Progenitor cell of endocrine pancreas (in vitro differentiated cells): ENCODE measurements at regions not wholly inside any gene's neighbourhood (a gene's known extent, or its start where the extent isn't known, plus 50 kb on each side); places are given as distances from the start of the nearest gene placed in this dataset.
A peak's percentile ranks its signal among the peaks of the same experiment; 100 is the strongest.

Experiments
- DNase-seq: peaks from one replicate; pipeline ENCODE4 v3.0.0; 2021; ENCODE audit warnings: low spot score; ENCODE audit not compliant: unreplicated experiment
- H3K27ac Mint-ChIP-seq: 2 replicates; pipeline ENCODE4 v1.8.0; 2021; ENCODE audit warnings: mild to moderate bottlenecking, moderate library complexity, mixed read lengths
- H3K27me3 Mint-ChIP-seq: 2 replicates; pipeline ENCODE4 v1.8.0; 2021; ENCODE audit warnings: mixed read lengths
- H3K36me3 Mint-ChIP-seq: 2 replicates; pipeline ENCODE4 v1.8.0; 2022; ENCODE audit warnings: mixed read lengths; ENCODE audit not compliant: insufficient read depth
- H3K4me1 Mint-ChIP-seq: 2 replicates; pipeline ENCODE4 v1.8.0; 2021; ENCODE audit warnings: low read depth, mixed read lengths
- H3K4me3 Mint-ChIP-seq: 2 replicates; pipeline ENCODE4 v1.8.0; 2021; ENCODE audit warnings: low read depth, mild to moderate bottlenecking, moderate library complexity, mixed read lengths
- H3K9me3 Mint-ChIP-seq: 2 replicates; pipeline ENCODE4 v1.8.0; 2021; ENCODE audit warnings: low read depth, mixed read lengths
- TF ChIP-seq, protein P1 (sequence below): fragments of 200-600 bp; sonication (generic); IDR thresholded peaks from one replicate; pipeline ENCODE4 v1.5.0; 2021; ENCODE audit warnings: antibody characterized with exemption, mild to moderate bottlenecking; ENCODE audit not compliant: unreplicated experiment

DNA sequence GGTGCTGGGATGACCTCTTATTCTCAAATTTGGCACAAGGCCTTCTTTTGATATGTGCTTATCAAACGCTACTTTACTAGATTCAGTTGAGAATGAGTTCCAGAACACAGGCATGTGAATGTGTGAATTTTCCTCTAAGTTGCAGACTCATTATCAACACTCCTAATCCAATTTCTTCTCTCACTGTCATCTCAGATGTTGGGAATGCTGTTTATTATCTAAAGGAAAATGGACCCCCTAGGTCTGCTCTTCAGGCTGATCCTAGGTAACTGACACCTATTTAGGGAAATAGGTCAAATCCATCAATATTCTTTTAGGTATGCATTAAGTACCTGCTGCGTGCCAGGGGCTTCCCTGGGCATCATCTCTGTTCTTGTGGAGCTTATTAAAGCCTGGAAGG, 215.0 kb upstream of the NOX3 start:
- no peak overlapping the region for H3K4me3 Mint-ChIP-seq
- H3K4me1 Mint-ChIP-seq, result no peaks in the 10 kb centered on the region
- H3K36me3 Mint-ChIP-seq, result no peaks in the 10 kb centered on the region
- no peak overlapping the region for H3K27ac Mint-ChIP-seq
- no peak for DNase-seq
- no peaks in the 10 kb centered on the region for H3K27me3 Mint-ChIP-seq
- peaks cover 3% of the 10 kb centered on the region for H3K9me3 Mint-ChIP-seq
- TF ChIP-seq, protein P1, sequence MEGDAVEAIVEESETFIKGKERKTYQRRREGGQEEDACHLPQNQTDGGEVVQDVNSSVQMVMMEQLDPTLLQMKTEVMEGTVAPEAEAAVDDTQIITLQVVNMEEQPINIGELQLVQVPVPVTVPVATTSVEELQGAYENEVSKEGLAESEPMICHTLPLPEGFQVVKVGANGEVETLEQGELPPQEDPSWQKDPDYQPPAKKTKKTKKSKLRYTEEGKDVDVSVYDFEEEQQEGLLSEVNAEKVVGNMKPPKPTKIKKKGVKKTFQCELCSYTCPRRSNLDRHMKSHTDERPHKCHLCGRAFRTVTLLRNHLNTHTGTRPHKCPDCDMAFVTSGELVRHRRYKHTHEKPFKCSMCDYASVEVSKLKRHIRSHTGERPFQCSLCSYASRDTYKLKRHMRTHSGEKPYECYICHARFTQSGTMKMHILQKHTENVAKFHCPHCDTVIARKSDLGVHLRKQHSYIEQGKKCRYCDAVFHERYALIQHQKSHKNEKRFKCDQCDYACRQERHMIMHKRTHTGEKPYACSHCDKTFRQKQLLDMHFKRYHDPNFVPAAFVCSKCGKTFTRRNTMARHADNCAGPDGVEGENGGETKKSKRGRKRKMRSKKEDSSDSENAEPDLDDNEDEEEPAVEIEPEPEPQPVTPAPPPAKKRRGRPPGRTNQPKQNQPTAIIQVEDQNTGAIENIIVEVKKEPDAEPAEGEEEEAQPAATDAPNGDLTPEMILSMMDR, result no peak

DNA sequence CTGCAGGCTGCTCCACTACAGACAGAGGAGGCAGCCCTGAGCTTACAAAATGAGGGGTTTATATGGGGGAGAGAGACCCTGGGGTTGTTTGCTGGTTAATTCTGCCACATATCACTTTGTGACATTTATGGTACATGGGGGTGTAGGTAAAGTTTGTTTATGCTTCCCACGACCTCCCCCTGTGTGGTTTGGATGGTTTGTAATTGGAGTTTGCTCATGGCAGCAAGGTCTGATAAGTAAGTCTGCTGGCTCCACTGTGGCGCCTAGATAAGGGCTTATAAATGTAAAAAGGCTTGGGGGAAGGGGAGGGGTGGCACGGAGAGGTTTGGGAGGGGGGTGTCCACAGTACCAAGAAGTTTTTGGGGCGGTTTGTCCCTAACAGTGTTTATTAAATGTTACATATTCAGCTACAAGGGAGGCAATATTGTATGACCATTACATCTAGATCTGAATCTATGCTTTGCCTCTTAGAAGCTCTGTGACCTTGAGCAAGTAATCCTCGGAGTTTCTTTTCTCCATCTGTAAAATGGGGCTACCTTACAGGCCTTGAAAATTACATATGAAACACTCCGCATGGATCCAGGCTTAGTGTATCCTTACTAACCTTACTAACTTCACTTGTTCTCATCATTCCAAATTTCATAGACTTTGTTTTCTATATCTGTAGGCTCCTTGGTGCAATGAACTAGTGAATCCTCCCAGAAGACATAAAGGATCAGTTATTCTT, 204.8 kb upstream of the NOX3 start:
- H3K4me3 Mint-ChIP-seq, result no peak overlapping the region
- TF ChIP-seq, protein P1, result no peak
- peaks cover 11% of the 10 kb centered on the region for H3K36me3 Mint-ChIP-seq
- H3K27ac Mint-ChIP-seq, result peak overlapping the region; percentile 71
- H3K9me3 Mint-ChIP-seq, result peaks cover 25% of the 10 kb centered on the region
- peaks cover 17% of the 10 kb centered on the region for H3K4me1 Mint-ChIP-seq
- no peaks in the 10 kb centered on the region for H3K27me3 Mint-ChIP-seq
- DNase-seq, result no peak

DNA sequence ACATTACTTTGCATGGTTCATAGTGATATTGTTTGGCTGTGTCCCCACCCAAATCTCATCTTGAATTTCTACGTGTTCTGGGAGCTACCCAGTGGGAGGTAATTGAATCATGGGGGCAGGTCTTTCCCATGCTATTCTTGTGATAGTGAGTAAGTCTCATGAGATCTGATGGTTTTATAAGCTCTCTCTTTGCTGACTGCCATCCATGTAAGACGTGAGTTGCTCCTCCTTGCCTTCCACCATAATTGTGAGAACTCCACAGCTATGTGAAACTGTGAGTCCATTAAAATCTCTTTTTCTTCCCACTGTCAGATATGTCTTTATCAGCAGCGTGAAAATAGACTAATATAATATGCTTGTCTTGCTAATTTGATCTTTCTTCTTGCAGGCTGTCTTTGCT, 200.4 kb upstream of the NOX3 start:
- Mint-ChIP-seq H3K4me1 (peaks cover 17% of the 10 kb centered on the region), H3K27me3 (no peaks in the 10 kb centered on the region), H3K27ac (no peak overlapping the region), H3K36me3 (peaks cover 13% of the 10 kb centered on the region), H3K4me3 (no peak overlapping the region), H3K9me3 (peaks cover 37% of the 10 kb centered on the region)
- DNase-seq, result no peak
- TF ChIP-seq, protein P1, result no peak

DNA sequence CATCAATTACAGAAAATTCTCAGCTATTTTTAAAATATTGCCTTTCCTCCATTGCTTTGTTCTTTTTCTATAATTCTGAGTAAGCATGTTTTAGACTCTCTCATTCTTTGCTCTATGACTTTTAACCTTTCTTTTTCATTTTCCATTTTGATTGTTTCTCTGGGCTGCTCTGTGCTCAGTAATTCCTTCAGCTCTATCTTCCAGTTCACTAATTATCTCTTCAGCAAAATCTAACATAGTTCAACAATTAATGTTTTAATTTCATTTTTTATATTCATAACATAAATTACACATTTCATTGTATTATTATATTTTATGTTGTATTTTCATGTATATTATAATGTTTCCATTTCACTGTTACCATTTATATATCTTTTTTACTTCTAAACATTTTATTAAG, 198.8 kb upstream of the NOX3 start:
- Mint-ChIP-seq H3K4me3 (no peak overlapping the region), H3K36me3 (peaks cover 11% of the 10 kb centered on the region), H3K27me3 (no peaks in the 10 kb centered on the region), H3K4me1 (peaks cover 6% of the 10 kb centered on the region), H3K9me3 (peaks cover 33% of the 10 kb centered on the region), H3K27ac (no peak overlapping the region)
- DNase-seq, result no peak
- TF ChIP-seq, protein P1, result no peak

DNA sequence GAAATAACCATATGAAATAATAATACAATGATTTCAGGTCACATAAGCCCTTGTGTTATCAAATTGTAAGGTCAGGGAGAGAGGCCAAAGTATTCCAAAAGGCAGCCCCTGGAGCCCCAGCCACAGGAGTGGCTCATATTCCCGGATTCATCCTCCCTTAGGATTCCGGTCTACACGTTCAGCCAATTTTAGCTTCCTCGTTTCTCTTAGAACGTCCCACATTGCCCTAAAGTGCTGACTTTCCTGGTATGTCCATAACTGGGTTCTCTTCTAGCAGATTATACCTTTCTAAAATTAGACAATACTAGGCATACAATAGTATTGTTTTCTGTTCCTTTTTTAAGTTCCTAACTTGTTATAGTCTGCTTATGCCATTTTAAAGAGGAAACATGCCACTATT, 192.7 kb upstream of the NOX3 start:
- H3K27me3 Mint-ChIP-seq, result no peaks in the 10 kb centered on the region
- no peaks in the 10 kb centered on the region for H3K36me3 Mint-ChIP-seq
- H3K4me3 Mint-ChIP-seq, result no peak overlapping the region
- peaks cover 9% of the 10 kb centered on the region for H3K4me1 Mint-ChIP-seq
- no peaks in the 10 kb centered on the region for H3K9me3 Mint-ChIP-seq
- H3K27ac Mint-ChIP-seq, result no peak overlapping the region
- no peak for DNase-seq
- TF ChIP-seq, protein P1, result no peak
